Right atrium auricular region (tissue), 2 donors: ENCODE measurements at regions not wholly inside any gene's neighbourhood (a gene's known extent, or its start where the extent isn't known, plus 50 kb on each side); places are given as distances from the start of the nearest gene placed in this dataset.

Experiments used
- DNase-seq: peaks from one replicate; pipeline ENCODE4 v3.0.0-alpha.2; 2019; ENCODE audit warnings: low spot score
- H3K27ac ChIP-seq, 2 donors: fragments of 200-600 bp; sonication (generic); 1 replicate in 1 of 2; 2 replicates in 1 of 2; pipeline ENCODE4 v1.5.1; 2016 to 2019
- H3K27me3 ChIP-seq, 2 donors: fragments of 200-600 bp; sonication (generic); one replicate each; pipeline versions ENCODE4 v1.5.1 to v1.6.0; 2017 to 2019
- H3K36me3 ChIP-seq: fragments of 200-600 bp; sonication (generic); one replicate; pipeline ENCODE4 v1.5.1; 2016
- H3K4me1 ChIP-seq, 2 donors: fragments of 200-600 bp; sonication (generic); one replicate each; pipeline versions ENCODE4 v1.5.1 to v1.6.0; 2017 to 2019
- H3K4me3 ChIP-seq, 2 donors: fragments of 200-600 bp; sonication (generic); 1 replicate in 1 of 2; 2 replicates in 1 of 2; pipeline ENCODE4 v1.5.1; 2017 to 2019; ENCODE audit warnings: mild to moderate bottlenecking in 1 of 2, moderate library complexity in 1 of 2
- H3K9me3 ChIP-seq, 2 donors: fragments of 200-600 bp; sonication (generic); one replicate each; pipeline ENCODE4 v1.5.1; 2019
- CTCF ChIP-seq, 2 donors: fragments of 200-600 bp; sonication (generic); IDR thresholded peaks; one replicate each; pipeline ENCODE4 v1.5.1; 2019; ENCODE audit warnings: antibody characterized with exemption in 2 of 2

GRCh38 chr20:7744411-7744810 lies 195.8 kb downstream of the HAO1 start:
- no peaks in the 10 kb centered on the region for H3K4me1 ChIP-seq
- H3K9me3 ChIP-seq = peaks cover 0 to 4% of the 10 kb centered on the region in 2 donors
- H3K4me3 ChIP-seq = no peak overlapping the region
- no peaks in the 10 kb centered on the region for H3K27me3 ChIP-seq
- no peak for TF ChIP-seq CTCF (IDR thresholded peaks at IDR 0.05)
- H3K27ac ChIP-seq = no peak overlapping the region
- no peaks in the 10 kb centered on the region for H3K36me3 ChIP-seq
- DNase-seq = no peak

GRCh38 chr20:7748624-7749023 lies 191.6 kb downstream of the HAO1 start:
- no peak for DNase-seq
- Histone ChIP-seq H3K9me3 (peaks cover 0 to 4% of the 10 kb centered on the region in 2 donors), H3K36me3 (no peaks in the 10 kb centered on the region), H3K4me1 (no peaks in the 10 kb centered on the region), H3K27me3 (no peaks in the 10 kb centered on the region), H3K27ac (no peak overlapping the region), H3K4me3 (no peak overlapping the region)
- no peak for TF ChIP-seq CTCF (IDR thresholded peaks at IDR 0.05)

GRCh38 chr20:7754102-7754501 lies 186.2 kb downstream of the HAO1 start:
- H3K9me3 ChIP-seq = no peaks in the 10 kb centered on the region
- no peaks in the 10 kb centered on the region for H3K27me3 ChIP-seq
- no peaks in the 10 kb centered on the region for H3K36me3 ChIP-seq
- no peak overlapping the region for H3K4me3 ChIP-seq
- no peaks in the 10 kb centered on the region for H3K4me1 ChIP-seq
- TF ChIP-seq CTCF (IDR thresholded peaks at IDR 0.05) = no peak
- H3K27ac ChIP-seq = no peak overlapping the region
- DNase-seq = no peak

GRCh38 chr20:7758406-7758805 lies 181.9 kb downstream of the HAO1 start:
- no peaks in the 10 kb centered on the region for H3K36me3 ChIP-seq
- no peak overlapping the region for H3K4me3 ChIP-seq
- H3K27ac ChIP-seq = no peak overlapping the region
- TF ChIP-seq CTCF (IDR thresholded peaks at IDR 0.05) = no peak
- no peak for DNase-seq
- no peaks in the 10 kb centered on the region for H3K4me1 ChIP-seq
- H3K27me3 ChIP-seq = no peaks in the 10 kb centered on the region
- no peaks in the 10 kb centered on the region for H3K9me3 ChIP-seq

- H3K27me3 ChIP-seq = no peaks in the 10 kb centered on the region
- H3K27ac ChIP-seq = no peak overlapping the region
- H3K36me3 ChIP-seq = no peaks in the 10 kb centered on the region
- no peak overlapping the region for H3K4me3 ChIP-seq
- DNase-seq = no peak
- H3K4me1 ChIP-seq = no peaks in the 10 kb centered on the region
- no peak for TF ChIP-seq CTCF (IDR thresholded peaks at IDR 0.05)
- H3K9me3 ChIP-seq = no peaks in the 10 kb centered on the region
These were observed 179.8 kb downstream of the HAO1 start for GRCh38 chr20:7760247-7761031.

GRCh38 chr20:7765221-7765620 lies 175.0 kb downstream of the HAO1 start:
- no peaks in the 10 kb centered on the region for H3K4me1 ChIP-seq
- DNase-seq = no peak
- no peaks in the 10 kb centered on the region for H3K27me3 ChIP-seq
- TF ChIP-seq CTCF (IDR thresholded peaks at IDR 0.05) = no peak
- no peaks in the 10 kb centered on the region for H3K36me3 ChIP-seq
- H3K4me3 ChIP-seq = no peak overlapping the region
- H3K9me3 ChIP-seq = no peaks in the 10 kb centered on the region
- no peak overlapping the region for H3K27ac ChIP-seq
